ENCODE measurements at regions not wholly inside any gene's neighbourhood (a gene's known extent, or its start where the extent isn't known, plus 50 kb on each side); places are given as distances from the start of the nearest gene placed in this dataset.
A peak's percentile ranks its signal among the peaks of the same experiment; 100 is the strongest.

DNA sequence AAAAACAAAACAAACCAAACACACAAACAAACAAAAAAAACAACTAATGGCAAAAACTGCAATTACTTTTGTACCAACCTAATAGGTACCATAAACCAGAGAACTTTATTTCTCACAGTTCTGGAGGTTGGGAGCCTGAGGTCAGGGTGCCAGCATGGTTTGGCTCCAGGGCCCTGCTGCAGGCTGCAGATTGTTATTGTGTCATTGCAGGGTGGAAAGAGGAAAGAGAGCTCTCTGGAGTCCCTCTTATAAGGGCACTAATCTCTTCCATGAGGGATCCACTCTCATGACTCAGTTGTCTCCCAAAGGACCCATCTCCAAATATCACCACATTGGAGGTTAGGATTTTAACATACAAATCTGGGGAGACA, 64.9 kb upstream of the CPEB4 start:
- H3K4me3 ChIP-seq (ENCODE audit: low read depth, low read length), result no peak overlapping the region
- no peak for DNase-seq (ENCODE audit: low read depth)
- TF ChIP-seq, protein P1, sequence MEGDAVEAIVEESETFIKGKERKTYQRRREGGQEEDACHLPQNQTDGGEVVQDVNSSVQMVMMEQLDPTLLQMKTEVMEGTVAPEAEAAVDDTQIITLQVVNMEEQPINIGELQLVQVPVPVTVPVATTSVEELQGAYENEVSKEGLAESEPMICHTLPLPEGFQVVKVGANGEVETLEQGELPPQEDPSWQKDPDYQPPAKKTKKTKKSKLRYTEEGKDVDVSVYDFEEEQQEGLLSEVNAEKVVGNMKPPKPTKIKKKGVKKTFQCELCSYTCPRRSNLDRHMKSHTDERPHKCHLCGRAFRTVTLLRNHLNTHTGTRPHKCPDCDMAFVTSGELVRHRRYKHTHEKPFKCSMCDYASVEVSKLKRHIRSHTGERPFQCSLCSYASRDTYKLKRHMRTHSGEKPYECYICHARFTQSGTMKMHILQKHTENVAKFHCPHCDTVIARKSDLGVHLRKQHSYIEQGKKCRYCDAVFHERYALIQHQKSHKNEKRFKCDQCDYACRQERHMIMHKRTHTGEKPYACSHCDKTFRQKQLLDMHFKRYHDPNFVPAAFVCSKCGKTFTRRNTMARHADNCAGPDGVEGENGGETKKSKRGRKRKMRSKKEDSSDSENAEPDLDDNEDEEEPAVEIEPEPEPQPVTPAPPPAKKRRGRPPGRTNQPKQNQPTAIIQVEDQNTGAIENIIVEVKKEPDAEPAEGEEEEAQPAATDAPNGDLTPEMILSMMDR (IDR thresholded peaks at IDR 0.05; ENCODE audit: control insufficient read depth, extremely low read depth, insufficient read depth), result no peak

DNA sequence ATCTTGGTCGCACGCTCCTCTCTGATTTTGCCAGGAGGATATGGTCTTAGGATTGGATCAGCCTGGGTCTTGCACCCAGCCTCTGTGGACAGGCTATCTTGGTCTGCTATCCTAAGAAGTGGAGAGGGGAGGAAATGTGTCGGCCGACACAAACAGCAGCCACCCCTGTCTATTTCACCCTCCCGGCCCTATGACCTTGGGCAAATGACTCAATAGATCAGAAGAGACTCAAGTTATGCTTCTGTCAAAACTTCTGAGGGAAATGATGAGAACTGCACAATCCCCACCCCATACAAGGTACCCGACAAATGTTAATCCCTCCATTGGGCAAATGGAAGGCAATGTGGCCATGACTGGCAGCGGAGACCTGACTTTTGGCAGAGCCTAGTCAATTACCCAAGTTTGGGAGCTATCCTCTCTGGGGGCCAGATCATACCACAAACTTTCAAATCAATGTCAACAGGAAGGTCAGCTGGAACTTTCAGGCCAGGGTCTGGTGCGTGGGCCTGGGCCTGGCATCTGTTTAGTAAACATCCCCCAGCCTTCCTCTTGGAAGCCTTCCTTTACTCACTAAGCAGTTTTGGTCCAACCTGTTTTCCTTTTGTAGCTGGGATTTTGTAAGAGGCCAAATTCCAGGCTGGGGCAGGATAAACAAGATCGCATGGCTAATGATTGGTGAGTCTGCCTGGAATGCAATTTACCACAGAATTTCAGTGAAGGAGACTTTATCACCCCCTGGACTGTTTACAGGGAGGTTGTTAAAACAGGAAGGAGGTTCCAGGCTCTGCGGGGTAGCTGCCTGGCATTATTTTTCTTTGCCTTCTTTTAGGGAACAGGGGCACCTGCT, 64.2 kb upstream of the CPEB4 start:
- peak; percentile 93 for DNase-seq (ENCODE audit: low read depth)
- no peak overlapping the region for H3K4me3 ChIP-seq (ENCODE audit: low read depth, low read length)
- TF ChIP-seq, protein P1 (IDR thresholded peaks at IDR 0.05; ENCODE audit: control insufficient read depth, extremely low read depth, insufficient read depth), result no peak

DNA sequence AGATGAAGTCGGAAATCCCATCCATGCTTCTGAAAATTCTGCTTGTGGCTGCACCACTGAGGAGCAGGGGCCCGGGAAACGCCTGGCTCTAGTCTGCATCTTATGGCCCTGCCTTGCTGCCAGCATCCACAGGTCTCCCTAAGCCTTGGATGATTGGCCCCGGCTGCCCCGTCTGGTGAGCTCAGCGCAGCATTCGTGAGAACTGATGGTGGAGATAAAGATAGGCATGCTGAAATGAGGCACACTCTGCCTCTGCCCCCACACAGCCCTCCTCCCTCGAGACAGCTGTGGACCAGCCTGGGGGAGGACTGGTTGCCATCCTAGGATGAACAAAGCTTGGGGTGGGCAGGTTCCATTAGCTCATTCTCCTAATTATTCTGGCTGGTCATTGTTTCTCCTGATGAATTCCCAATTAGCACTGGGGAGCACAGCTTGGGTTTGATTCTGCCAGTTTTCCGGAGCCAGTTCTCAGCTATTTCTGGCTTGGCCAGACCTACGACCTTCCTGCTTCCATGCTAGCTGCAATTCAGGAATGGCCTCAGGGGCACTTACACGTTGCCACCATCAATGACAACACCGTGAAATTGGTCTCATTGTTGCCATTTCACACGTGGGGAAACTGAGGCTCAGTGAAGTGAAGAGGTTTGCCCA, 62.8 kb upstream of the CPEB4 start:
- H3K4me3 ChIP-seq (ENCODE audit: low read depth, low read length), result no peak overlapping the region
- no peak for DNase-seq (ENCODE audit: low read depth)
- TF ChIP-seq, protein P1 (IDR thresholded peaks at IDR 0.05; ENCODE audit: control insufficient read depth, extremely low read depth, insufficient read depth), result no peak

DNA sequence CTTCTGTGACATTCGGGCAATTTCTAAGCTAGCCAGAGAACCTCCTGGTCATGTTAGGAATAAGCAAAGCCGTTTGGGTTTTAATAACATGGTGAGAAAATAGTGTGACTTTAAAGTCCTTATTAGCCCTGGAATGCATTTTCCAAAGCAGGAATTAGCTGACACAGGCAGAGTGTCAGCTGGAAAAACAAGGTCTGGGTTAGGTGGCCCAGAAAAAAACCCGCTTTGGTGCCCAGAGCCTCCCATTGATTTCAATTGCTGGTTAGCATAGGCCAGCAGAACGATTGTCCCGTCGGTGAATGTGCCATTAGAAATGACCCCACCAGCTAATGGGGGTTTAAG, 62.1 kb upstream of the CPEB4 start:
- TF ChIP-seq, protein P1 (IDR thresholded peaks at IDR 0.05; ENCODE audit: control insufficient read depth, extremely low read depth, insufficient read depth), result no peak
- H3K4me3 ChIP-seq (ENCODE audit: low read depth, low read length), result no peak overlapping the region
- DNase-seq (ENCODE audit: low read depth), result no peak

DNA sequence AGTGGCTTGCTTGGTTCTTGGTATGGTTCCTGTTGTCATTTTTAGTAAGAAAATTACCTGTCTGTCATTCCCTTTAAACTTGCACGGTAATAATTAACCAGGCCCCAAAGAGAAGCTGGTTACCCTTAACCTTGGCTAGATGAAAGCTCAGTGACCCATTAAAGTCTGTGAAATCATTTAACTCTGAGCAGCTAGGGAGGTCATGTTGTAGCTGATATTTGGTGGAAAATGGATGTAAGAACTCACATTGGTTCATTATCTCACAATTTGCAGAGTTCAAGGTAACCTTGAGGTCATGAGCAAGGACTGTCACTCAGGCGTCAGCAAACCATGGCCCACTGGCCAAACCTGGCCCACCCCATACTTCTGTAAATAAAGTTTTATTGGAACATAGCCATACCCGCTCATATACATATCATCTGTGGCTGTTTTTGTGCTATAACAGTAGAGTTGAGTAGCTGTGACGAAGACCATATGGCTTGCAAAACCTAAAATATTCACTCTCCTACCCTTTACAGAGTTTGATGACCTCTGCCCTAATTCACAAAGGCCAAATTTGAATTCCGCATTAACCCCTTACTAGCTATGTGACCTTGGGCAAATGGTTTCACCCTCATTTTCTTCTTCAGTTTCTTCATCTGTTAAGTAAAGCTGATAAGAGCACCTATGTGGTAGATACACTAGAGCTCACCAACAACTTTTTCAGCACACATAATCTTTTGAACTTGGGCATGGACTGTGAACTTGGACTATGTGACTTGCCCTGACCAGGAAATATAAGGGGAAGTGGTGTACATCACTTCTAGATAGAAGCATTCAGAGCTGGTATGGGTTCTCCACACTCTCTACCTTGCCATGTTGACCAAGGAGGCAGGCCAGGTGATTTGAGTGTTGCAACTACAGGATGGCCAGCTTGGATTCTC, 61.5 kb upstream of the CPEB4 start:
- DNase-seq (ENCODE audit: low read depth), result no peak
- no peak overlapping the region for H3K4me3 ChIP-seq (ENCODE audit: low read depth, low read length)
- TF ChIP-seq, protein P1 (IDR thresholded peaks at IDR 0.05; ENCODE audit: control insufficient read depth, extremely low read depth, insufficient read depth), result no peak

DNA sequence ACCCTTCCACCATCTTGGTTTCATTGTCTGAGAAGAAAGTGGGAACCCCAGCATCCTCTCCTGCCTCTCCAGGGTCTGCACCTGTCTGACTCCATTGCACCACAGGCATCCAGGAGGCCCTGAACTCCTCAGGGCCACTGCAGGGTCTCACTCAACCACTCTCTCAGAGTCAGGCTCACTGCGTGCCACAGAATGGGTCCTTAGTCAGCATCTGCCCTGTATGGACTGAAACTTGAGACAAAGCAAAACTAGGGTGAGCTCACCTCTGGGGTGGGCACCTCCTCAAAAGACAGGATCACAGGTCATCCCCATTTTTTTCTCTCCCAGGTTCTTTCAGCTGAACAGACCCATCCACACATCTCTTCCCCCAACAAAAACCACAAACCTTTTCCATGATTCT, 59.2 kb upstream of the CPEB4 start:
- no peak for DNase-seq (ENCODE audit: low read depth)
- no peak overlapping the region for H3K4me3 ChIP-seq (ENCODE audit: low read depth, low read length)
- TF ChIP-seq, protein P1 (IDR thresholded peaks at IDR 0.05; ENCODE audit: control insufficient read depth, extremely low read depth, insufficient read depth), result no peak
